ENCODE measurements at regions not wholly inside any gene's neighbourhood (a gene's known extent, or its start where the extent isn't known, plus 50 kb on each side); places are given as distances from the start of the nearest gene placed in this dataset.
"Not testable (repeated sequence)": the region's sequence is repeated elsewhere in the genome, so short reads cannot be mapped to it uniquely, and the experiment has no call there.

GRCh38 chr5:54868511-54869483 is 116.6 kb downstream of the ESM1 start:
- ChIA-PET CTCF (interaction anchor here (0.9 to 5.5 kb wide), 10 partner anchors 9 to 351 kb away, joined by 3 to 37 read pairs (median 4); partner anchors contain the start of genes GPX8 and SNX18), POLR2A (no interaction called here)
- Mint-ChIP-seq H3K27me3 (peaks cover 38% of the 10 kb centered on the region), H3K27ac (peak overlapping the region; percentile 82), H3K36me3 (ENCODE audit: low read depth) (no peaks in the 10 kb centered on the region), H3K4me3 (no peak overlapping the region), H3K9me3 (ENCODE audit: low read depth) (no peaks in the 10 kb centered on the region), H3K4me1 (peaks cover 29% of the 10 kb centered on the region)
- ATAC-seq: peak; percentile 86
- intact Hi-C loops (cut with DNase I, micrococcal nuclease): loop anchor here (1.0 kb wide), 3 partner anchors 34 to 204 kb away; no protein-coding TSS in a partner anchor
- DNase-seq: peak; percentile 65

- Mint-ChIP-seq H3K4me3 (no peak overlapping the region), H3K36me3 (ENCODE audit: low read depth) (no peaks in the 10 kb centered on the region), H3K27me3 (peaks cover 34% of the 10 kb centered on the region), H3K4me1 (peaks cover 29% of the 10 kb centered on the region), H3K9me3 (ENCODE audit: low read depth) (no peaks in the 10 kb centered on the region), H3K27ac (no peak overlapping the region)
- ChIA-PET POLR2A (interaction anchor here (1.8 kb wide), 1 partner anchor 350 kb away, joined by 10 read pairs; the partner anchor contains the start of gene SNX18), CTCF (interaction anchor here (0.6 to 5.5 kb wide), 46 partner anchors 11 to 1826 kb away, joined by 3 to 37 read pairs (median 3); partner anchors contain the start of genes GPX8, GZMA and SNX18)
- no peak for DNase-seq
- no peak for ATAC-seq
- intact Hi-C loops (cut with DNase I, micrococcal nuclease): loop anchor here (1.0 to 2.0 kb wide), 3 partner anchors 22 to 350 kb away; partner anchors contain the start of gene SNX18 (in 2 of the 2)
Measured at GRCh38 chr5:54867310-54867944, 118.0 kb downstream of the ESM1 start.

- H3K27me3 Mint-ChIP-seq: peaks cover 23% of the 10 kb centered on the region
- intact Hi-C loops (cut with DNase I, micrococcal nuclease); H3K4me3 Mint-ChIP-seq; DNase-seq; H3K9me3 Mint-ChIP-seq (ENCODE audit: low read depth); H3K36me3 Mint-ChIP-seq (ENCODE audit: low read depth); H3K27ac Mint-ChIP-seq; ATAC-seq; POLR2A ChIA-PET: not testable (repeated sequence)
- CTCF ChIA-PET: interaction anchor here (0.6 to 5.5 kb wide), 5 partner anchors 9 to 20 kb away, joined by 3 to 37 read pairs (median 3); no protein-coding TSS in a partner anchor
- peaks cover 29% of the 10 kb centered on the region for H3K4me1 Mint-ChIP-seq
Measured at GRCh38 chr5:54864911-54865515, 120.4 kb downstream of the ESM1 start.

GRCh38 chr5:54862036-54862435 is 123.4 kb downstream of the ESM1 start:
- DNase-seq (no peak), ATAC-seq (no peak)
- intact Hi-C loops (cut with DNase I, micrococcal nuclease): no loop called here
- Mint-ChIP-seq H3K27me3 (peaks cover 35% of the 10 kb centered on the region), H3K9me3 (ENCODE audit: low read depth) (peaks cover 21% of the 10 kb centered on the region), H3K4me3 (no peak overlapping the region), H3K27ac (no peak overlapping the region), H3K36me3 (ENCODE audit: low read depth) (peaks cover 6% of the 10 kb centered on the region), H3K4me1 (peaks cover 3% of the 10 kb centered on the region)
- ChIA-PET POLR2A (no interaction called here), CTCF (no interaction called here)

- H3K27ac Mint-ChIP-seq: no peak overlapping the region
- peaks cover 6% of the 10 kb centered on the region for H3K36me3 Mint-ChIP-seq (ENCODE audit: low read depth)
- H3K4me1 Mint-ChIP-seq: no peaks in the 10 kb centered on the region
- DNase-seq: no peak
- ChIA-PET POLR2A (no interaction called here), CTCF (no interaction called here)
- peaks cover 22% of the 10 kb centered on the region for H3K9me3 Mint-ChIP-seq (ENCODE audit: low read depth)
- no peak for ATAC-seq
- no peak overlapping the region for H3K4me3 Mint-ChIP-seq
- intact Hi-C loops (cut with DNase I, micrococcal nuclease): no loop called here
- peaks cover 35% of the 10 kb centered on the region for H3K27me3 Mint-ChIP-seq
Measured at GRCh38 chr5:54861212-54861894, 124.0 kb downstream of the ESM1 start.

GRCh38 chr5:54860321-54860720 is 125.1 kb downstream of the ESM1 start:
- H3K27ac Mint-ChIP-seq: no peak overlapping the region
- H3K4me1 Mint-ChIP-seq: no peaks in the 10 kb centered on the region
- no peak for DNase-seq
- POLR2A ChIA-PET: no interaction called here
- no peak for ATAC-seq
- CTCF ChIA-PET: interaction anchor here (1.4 kb wide), 1 partner anchor 15 kb away, joined by 5 read pairs; no protein-coding TSS in a partner anchor
- peaks cover 31% of the 10 kb centered on the region for H3K27me3 Mint-ChIP-seq
- H3K9me3 Mint-ChIP-seq (ENCODE audit: low read depth): peaks cover 22% of the 10 kb centered on the region
- H3K4me3 Mint-ChIP-seq: no peak overlapping the region
- intact Hi-C loops (cut with DNase I, micrococcal nuclease): no loop called here
- H3K36me3 Mint-ChIP-seq (ENCODE audit: low read depth): peaks cover 6% of the 10 kb centered on the region

- CTCF ChIA-PET: interaction anchor here (1.4 kb wide), 1 partner anchor 14 kb away, joined by 5 read pairs; no protein-coding TSS in a partner anchor
- Mint-ChIP-seq H3K36me3 (ENCODE audit: low read depth) (peaks cover 6% of the 10 kb centered on the region), H3K4me3 (no peak overlapping the region)
Measured at GRCh38 chr5:54859316-54859715, 126.1 kb downstream of the ESM1 start.

GRCh38 chr5:54854883-54855581 is 130.4 kb downstream of the ESM1 start:
- DNase-seq: no peak
- Mint-ChIP-seq H3K4me1 (no peaks in the 10 kb centered on the region), H3K9me3 (ENCODE audit: low read depth) (peaks cover 22% of the 10 kb centered on the region), H3K36me3 (ENCODE audit: low read depth) (peaks cover 6% of the 10 kb centered on the region), H3K27me3 (peaks cover 26% of the 10 kb centered on the region), H3K27ac (no peak overlapping the region), H3K4me3 (no peak overlapping the region)
- ChIA-PET CTCF (interaction anchor here (1.5 kb wide), 1 partner anchor 10 kb away, joined by 3 read pairs; no protein-coding TSS in a partner anchor), POLR2A (no interaction called here)
- intact Hi-C loops (cut with DNase I, micrococcal nuclease): no loop called here
- no peak for ATAC-seq

More at GRCh38 chr5:54859316-54859715, 126.1 kb downstream of the ESM1 start:
- POLR2A ChIA-PET: no interaction called here
- H3K4me1 Mint-ChIP-seq: no peaks in the 10 kb centered on the region
- H3K27ac Mint-ChIP-seq: no peak overlapping the region
- intact Hi-C loops (cut with DNase I, micrococcal nuclease): no loop called here
- ATAC-seq (no peak), DNase-seq (no peak)
- peaks cover 33% of the 10 kb centered on the region for H3K27me3 Mint-ChIP-seq
- H3K9me3 Mint-ChIP-seq (ENCODE audit: low read depth): peaks cover 22% of the 10 kb centered on the region

- CTCF ChIA-PET: interaction anchor here (0.7 to 1.5 kb wide), 5 partner anchors 12 to 335 kb away, joined by 3 to 5 read pairs (median 4); partner anchors contain the start of gene SNX18
- intact Hi-C loops (cut with DNase I, micrococcal nuclease): no loop called here
Measured at GRCh38 chr5:54852007-54852406, 133.4 kb downstream of the ESM1 start.

GRCh38 chr5:54851449-54851848 is 133.9 kb downstream of the ESM1 start:
- intact Hi-C loops (cut with DNase I, micrococcal nuclease): no loop called here
- Mint-ChIP-seq H3K9me3 (ENCODE audit: low read depth) (no peaks in the 10 kb centered on the region), H3K4me1 (no peaks in the 10 kb centered on the region), H3K27ac (no peak overlapping the region), H3K27me3 (peaks cover 16% of the 10 kb centered on the region), H3K4me3 (no peak overlapping the region), H3K36me3 (ENCODE audit: low read depth) (no peaks in the 10 kb centered on the region)
- DNase-seq (no peak), ATAC-seq (no peak)
- CTCF ChIA-PET: interaction anchor here (0.7 to 1.5 kb wide), 5 partner anchors 11 to 334 kb away, joined by 3 to 5 read pairs (median 4); partner anchors contain the start of gene SNX18
- POLR2A ChIA-PET: no interaction called here

More at GRCh38 chr5:54852007-54852406, 133.4 kb downstream of the ESM1 start:
- POLR2A ChIA-PET: no interaction called here
- Mint-ChIP-seq H3K9me3 (ENCODE audit: low read depth) (peaks cover 1% of the 10 kb centered on the region), H3K27ac (no peak overlapping the region), H3K36me3 (ENCODE audit: low read depth) (no peaks in the 10 kb centered on the region), H3K4me3 (no peak overlapping the region), H3K27me3 (peaks cover 16% of the 10 kb centered on the region), H3K4me1 (no peaks in the 10 kb centered on the region)
- no peak for DNase-seq
- ATAC-seq: no peak

Data from activated CD4-positive, alpha-beta T cell treated with anti-CD3 and anti-CD28 coated beads for 36 hours (primary cell).